ENCODE measurements at regions not wholly inside any gene's neighbourhood (a gene's known extent, or its start where the extent isn't known, plus 50 kb on each side); places are given as distances from the start of the nearest gene placed in this dataset.
A peak's percentile ranks its signal among the peaks of the same experiment; 100 is the strongest.

DNA sequence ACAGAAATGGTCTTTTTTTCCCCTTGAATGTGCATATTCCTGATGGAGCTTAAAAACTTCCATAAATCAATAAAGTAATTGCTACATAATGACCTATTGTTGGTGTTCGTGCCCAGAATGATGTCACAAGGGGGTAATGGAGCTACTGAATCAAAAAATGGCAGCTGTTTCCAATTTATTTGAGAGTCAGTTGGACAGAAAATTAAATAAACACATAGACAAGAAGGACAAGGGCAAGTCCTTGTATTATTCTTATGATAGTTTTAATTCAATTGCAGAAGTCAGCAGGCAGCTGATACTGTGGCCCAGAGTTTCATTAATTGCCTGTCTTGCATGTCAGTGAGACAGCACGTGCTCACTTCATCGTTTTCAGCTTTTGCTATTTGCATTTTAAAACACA, 473.5 kb downstream of the ETNK1 start:
- TF ChIP-seq Cebpa-rat (IDR thresholded peaks at IDR 0.05), result no peak
- H3K4me3 ChIP-seq, result no peak overlapping the region
- no peaks in the 10 kb centered on the region for H3K36me3 ChIP-seq
- H3K27me3 ChIP-seq, result no peaks in the 10 kb centered on the region
- no peaks in the 10 kb centered on the region for H4K20me1 ChIP-seq
- H3K27ac ChIP-seq, result no peak overlapping the region
- H3K4me1 ChIP-seq, result no peaks in the 10 kb centered on the region
- no peaks in the 10 kb centered on the region for H3K9me3 ChIP-seq (replicated peaks in 1 of 11)
- no peak overlapping the region for H3K9ac ChIP-seq
- H3K4me2 ChIP-seq, result no peak overlapping the region

DNA sequence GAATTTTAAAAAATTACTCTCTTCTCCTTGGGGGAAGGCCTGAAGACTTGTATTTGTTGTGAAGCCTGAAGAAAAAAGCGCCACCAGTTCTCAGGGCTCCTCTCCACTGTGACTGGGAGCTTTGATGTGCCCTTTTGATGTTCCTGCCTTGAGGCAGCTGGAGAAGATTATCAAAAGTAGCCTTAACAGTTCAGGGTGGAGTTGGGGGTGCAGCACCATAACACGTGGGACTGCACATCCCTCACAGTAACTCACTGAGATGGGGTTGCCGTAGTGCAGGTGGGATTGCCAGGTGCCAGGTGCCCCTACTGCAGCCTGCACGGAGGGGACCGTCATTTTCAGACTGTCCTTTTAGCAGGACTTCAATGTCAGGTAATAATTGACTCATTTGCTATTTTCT, 474.1 kb downstream of the ETNK1 start:
- Histone ChIP-seq H3K4me3 (no peak overlapping the region), H3K27ac (no peak overlapping the region), H4K20me1 (no peaks in the 10 kb centered on the region), H3K36me3 (no peaks in the 10 kb centered on the region), H3K9me3 (replicated peaks in 1 of 11) (no peaks in the 10 kb centered on the region), H3K4me2 (no peak overlapping the region), H3K9ac (no peak overlapping the region), H3K4me1 (no peaks in the 10 kb centered on the region), H3K27me3 (no peaks in the 10 kb centered on the region)
- TF ChIP-seq Cebpa-rat (IDR thresholded peaks at IDR 0.05), result no peak

- Histone ChIP-seq H4K20me1 (no peaks in the 10 kb centered on the region), H3K4me2 (no peak overlapping the region), H3K4me1 (no peaks in the 10 kb centered on the region), H3K9ac (no peak overlapping the region), H3K9me3 (replicated peaks in 1 of 11) (no peaks in the 10 kb centered on the region), H3K27me3 (no peaks in the 10 kb centered on the region), H3K4me3 (no peak overlapping the region), H3K27ac (no peak overlapping the region), H3K36me3 (no peaks in the 10 kb centered on the region)
- TF ChIP-seq Cebpa-rat (IDR thresholded peaks at IDR 0.05), result no peak
Observed at GRCh38 chr12:23099604-23100003, 474.6 kb downstream of the ETNK1 start.

DNA sequence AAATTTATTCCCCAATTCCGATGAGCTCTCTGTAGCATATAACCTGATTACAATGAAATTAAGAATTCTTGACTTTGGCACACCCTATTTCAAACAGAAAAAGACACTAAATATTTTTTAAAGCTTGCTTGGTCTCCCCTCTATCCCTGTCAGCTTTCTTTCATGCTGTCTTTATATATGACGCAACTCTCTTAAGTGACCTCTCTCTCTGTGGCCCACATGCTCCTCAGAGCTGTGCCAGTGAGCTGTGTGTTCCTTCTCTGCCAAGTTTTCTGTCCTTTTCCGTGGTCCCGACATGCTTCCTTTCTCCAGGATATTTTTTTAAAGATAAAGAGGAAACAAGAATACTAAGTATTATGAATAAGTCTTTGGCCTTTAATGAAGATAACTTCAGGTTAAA, 484.0 kb downstream of the ETNK1 start:
- peak in 3 of 11 experiments; percentile 13 to 46 (median 19); a peak in 1 of 22 replicates for TF ChIP-seq Cebpa-rat (IDR thresholded peaks at IDR 0.05)
- Histone ChIP-seq H3K9ac (no peak overlapping the region), H3K27ac (no peak overlapping the region), H3K4me3 (no peak overlapping the region), H3K4me2 (no peak overlapping the region), H3K36me3 (no peaks in the 10 kb centered on the region), H4K20me1 (no peaks in the 10 kb centered on the region), H3K27me3 (no peaks in the 10 kb centered on the region), H3K9me3 (replicated peaks in 1 of 11) (no peaks in the 10 kb centered on the region), H3K4me1 (0 out of 20 replicates have a peak, but pooled peaks cover 0 to 3% (median 0%) of the 10 kb centered on the region in 10 experiments)

- Histone ChIP-seq H3K9ac (no peak overlapping the region), H3K9me3 (replicated peaks in 1 of 11) (no peaks in the 10 kb centered on the region), H3K27ac (no peak overlapping the region), H3K36me3 (no peaks in the 10 kb centered on the region), H3K27me3 (no peaks in the 10 kb centered on the region), H3K4me2 (no peak overlapping the region), H3K4me1 (0 out of 20 replicates have a peak, but pooled peaks cover 0 to 3% (median 0%) of the 10 kb centered on the region in 10 experiments), H3K4me3 (no peak overlapping the region), H4K20me1 (no peaks in the 10 kb centered on the region)
- no peak for TF ChIP-seq Cebpa-rat (IDR thresholded peaks at IDR 0.05)
Observed at GRCh38 chr12:23113781-23114180, 488.8 kb downstream of the ETNK1 start.

GRCh38 chr12:23115984-23116383, 491.0 kb downstream of the ETNK1 start:
- Histone ChIP-seq H3K4me2 (no peak overlapping the region), H3K9me3 (replicated peaks in 1 of 11) (no peaks in the 10 kb centered on the region), H3K4me1 (0 out of 20 replicates have a peak, but pooled peaks cover 0 to 3% (median 0%) of the 10 kb centered on the region in 10 experiments), H3K4me3 (no peak overlapping the region), H3K27ac (no peak overlapping the region), H4K20me1 (no peaks in the 10 kb centered on the region), H3K36me3 (no peaks in the 10 kb centered on the region), H3K27me3 (no peaks in the 10 kb centered on the region), H3K9ac (no peak overlapping the region)
- no peak for TF ChIP-seq Cebpa-rat (IDR thresholded peaks at IDR 0.05)

GRCh38 chr12:23126794-23127193, 501.8 kb downstream of the ETNK1 start:
- Histone ChIP-seq H3K9me3 (replicated peaks in 1 of 11) (no peaks in the 10 kb centered on the region), H3K27ac (no peak overlapping the region), H3K4me2 (no peak overlapping the region), H3K27me3 (no peaks in the 10 kb centered on the region), H3K36me3 (no peaks in the 10 kb centered on the region), H3K4me3 (no peak overlapping the region), H3K4me1 (no peaks in the 10 kb centered on the region), H3K9ac (no peak overlapping the region), H4K20me1 (no peaks in the 10 kb centered on the region)
- TF ChIP-seq Cebpa-rat (IDR thresholded peaks at IDR 0.05), result no peak

- Histone ChIP-seq H3K9ac (no peak overlapping the region), H3K4me1 (no peaks in the 10 kb centered on the region), H3K4me3 (no peak overlapping the region), H3K36me3 (no peaks in the 10 kb centered on the region), H4K20me1 (no peaks in the 10 kb centered on the region), H3K4me2 (no peak overlapping the region), H3K27me3 (no peaks in the 10 kb centered on the region), H3K27ac (no peak overlapping the region), H3K9me3 (replicated peaks in 1 of 11) (no peaks in the 10 kb centered on the region)
- TF ChIP-seq Cebpa-rat (IDR thresholded peaks at IDR 0.05), result no peak
Observed at GRCh38 chr12:23127701-23128100, 502.7 kb downstream of the ETNK1 start.

DNA sequence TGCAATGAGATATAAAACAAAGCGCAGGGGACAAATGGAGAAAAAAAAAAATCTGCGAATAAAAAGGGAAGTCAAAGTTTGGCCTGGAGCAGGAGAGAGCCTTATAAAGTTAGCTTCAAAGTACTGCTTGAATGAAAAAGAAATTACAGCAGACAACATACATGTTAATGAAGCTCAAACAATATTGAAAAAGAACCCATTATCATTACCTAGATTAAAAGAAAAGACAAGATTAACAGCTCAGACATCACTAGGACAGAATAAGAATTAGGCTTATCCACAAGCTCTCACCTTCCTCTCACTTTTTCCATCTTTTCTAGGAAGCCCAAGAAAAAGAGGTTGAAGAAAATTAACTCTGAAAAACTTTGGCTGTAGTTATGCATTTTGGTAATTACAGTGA, 503.5 kb downstream of the ETNK1 start:
- no peak overlapping the region for H3K4me2 ChIP-seq

GRCh38 chr12:23132357-23132756, 507.4 kb downstream of the ETNK1 start:
- H3K4me1 ChIP-seq, result no peaks in the 10 kb centered on the region
- no peak for TF ChIP-seq Cebpa-rat (IDR thresholded peaks at IDR 0.05)
- no peak overlapping the region for H3K4me3 ChIP-seq
- no peak overlapping the region for H3K27ac ChIP-seq
- no peak overlapping the region for H3K9ac ChIP-seq
- H3K27me3 ChIP-seq, result no peaks in the 10 kb centered on the region
- no peaks in the 10 kb centered on the region for H4K20me1 ChIP-seq
- H3K9me3 ChIP-seq (replicated peaks in 1 of 11), result no peaks in the 10 kb centered on the region
- no peaks in the 10 kb centered on the region for H3K36me3 ChIP-seq
- no peak overlapping the region for H3K4me2 ChIP-seq

More for the DNA sequence above, 503.5 kb downstream of the ETNK1 start:
- H3K36me3 ChIP-seq, result no peaks in the 10 kb centered on the region
- H4K20me1 ChIP-seq, result no peaks in the 10 kb centered on the region
- no peaks in the 10 kb centered on the region for H3K27me3 ChIP-seq
- no peaks in the 10 kb centered on the region for H3K4me1 ChIP-seq
- no peak overlapping the region for H3K4me3 ChIP-seq
- H3K9ac ChIP-seq, result no peak overlapping the region
- no peak for TF ChIP-seq Cebpa-rat (IDR thresholded peaks at IDR 0.05)
- H3K27ac ChIP-seq, result no peak overlapping the region
- H3K9me3 ChIP-seq (replicated peaks in 1 of 11), result no peaks in the 10 kb centered on the region

Data from BLaER1 treated with 17β-estradiol and CSF1 and Interleukin-3, amounts not matched to agents 10 nM and 100 nM (cell line).